HG02623 (cell line): ENCODE measurements at regions not wholly inside any gene's neighbourhood (a gene's known extent, or its start where the extent isn't known, plus 50 kb on each side); places are given as distances from the start of the nearest gene placed in this dataset.

Experiments
- ATAC-seq: cut with Tn5 transposase; IDR thresholded peaks from one replicate; pipeline ENCODE4 v1.9.1; 2021; ENCODE audit warnings: moderate library complexity; ENCODE audit not compliant: unreplicated experiment

- ATAC-seq = no peak
These were observed 126.6 kb downstream of the EMX2 start for GRCh38 chr10:117669122-117669521.

DNA sequence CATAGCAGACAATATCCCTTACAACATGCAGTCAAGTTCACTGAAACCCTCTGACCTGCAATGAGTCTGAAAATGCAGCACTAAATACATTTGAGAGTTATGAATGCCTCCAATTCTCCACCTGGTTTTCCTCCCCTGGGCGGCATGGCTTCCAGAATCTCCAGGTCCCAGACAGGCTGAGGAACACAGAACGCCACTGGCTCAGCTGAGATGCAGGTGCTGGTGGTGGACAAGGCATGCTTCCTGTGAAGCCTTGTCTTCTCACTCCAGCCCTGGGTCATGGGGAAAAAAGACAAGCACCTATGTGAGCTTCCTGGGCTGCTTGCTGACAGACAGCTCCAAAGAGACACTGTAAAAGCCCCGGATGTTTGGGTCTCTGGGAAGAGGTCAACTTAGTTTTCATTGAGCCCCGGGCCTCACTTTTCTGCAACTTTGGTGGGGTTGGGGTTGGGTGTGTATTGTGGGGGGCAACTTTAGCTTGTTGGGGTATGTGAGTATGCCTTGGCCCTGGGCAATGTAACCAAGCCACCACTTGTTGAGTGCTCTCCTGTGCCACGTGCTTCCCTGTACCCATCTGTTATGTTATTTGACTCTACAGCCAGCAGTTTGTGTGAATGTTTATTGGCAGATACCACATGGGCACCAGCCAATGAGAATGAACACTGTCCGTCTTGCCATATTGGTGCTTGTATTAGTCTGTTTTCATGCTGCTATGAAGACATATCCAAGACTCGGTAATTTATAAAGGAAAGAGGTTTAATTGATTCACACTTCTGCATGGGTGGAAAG is 127.8 kb downstream of the EMX2 start:
- no peak for ATAC-seq

DNA sequence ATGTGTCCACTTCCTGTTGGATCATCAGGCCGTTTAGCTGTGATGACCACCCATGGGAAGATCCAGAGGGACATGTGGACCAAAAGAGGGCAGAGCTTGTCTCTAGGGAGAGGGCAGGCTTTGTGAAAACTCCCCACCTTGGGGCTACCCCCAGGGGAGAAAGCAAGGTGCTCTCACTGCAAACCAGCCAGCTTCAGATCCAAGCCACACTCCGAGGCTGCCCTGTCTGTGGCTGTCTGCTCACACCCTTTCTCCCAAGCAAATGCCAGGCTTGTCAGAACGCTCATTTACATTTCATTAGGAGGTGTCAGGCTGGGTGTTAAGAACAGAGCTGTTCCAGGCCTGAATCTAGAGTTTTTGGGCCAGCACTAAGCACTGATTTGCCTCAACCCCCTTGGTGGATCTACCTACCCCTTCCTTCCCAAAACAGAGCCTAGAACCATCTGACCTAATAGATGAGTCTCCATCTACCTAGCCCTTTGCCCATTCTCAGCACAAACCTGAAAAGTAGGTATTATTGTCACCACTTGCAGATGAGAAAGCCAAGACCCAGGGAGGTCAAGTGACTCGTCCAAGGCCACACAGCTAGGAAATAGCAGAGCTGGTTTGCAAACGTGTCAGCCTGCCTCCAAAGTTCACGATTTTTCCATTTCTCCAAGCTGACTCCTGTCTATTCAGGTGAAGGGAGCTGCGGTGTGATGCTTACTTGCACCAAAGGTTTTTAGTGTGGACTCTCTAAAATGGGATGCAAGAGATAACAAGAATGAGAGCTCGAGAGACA is 130.9 kb downstream of the EMX2 start:
- no peak for ATAC-seq

GRCh38 chr10:117674201-117674600 is 131.7 kb downstream of the EMX2 start:
- ATAC-seq = no peak

- no peak for ATAC-seq
These were observed 132.1 kb downstream of the EMX2 start for GRCh38 chr10:117674646-117675045.

DNA sequence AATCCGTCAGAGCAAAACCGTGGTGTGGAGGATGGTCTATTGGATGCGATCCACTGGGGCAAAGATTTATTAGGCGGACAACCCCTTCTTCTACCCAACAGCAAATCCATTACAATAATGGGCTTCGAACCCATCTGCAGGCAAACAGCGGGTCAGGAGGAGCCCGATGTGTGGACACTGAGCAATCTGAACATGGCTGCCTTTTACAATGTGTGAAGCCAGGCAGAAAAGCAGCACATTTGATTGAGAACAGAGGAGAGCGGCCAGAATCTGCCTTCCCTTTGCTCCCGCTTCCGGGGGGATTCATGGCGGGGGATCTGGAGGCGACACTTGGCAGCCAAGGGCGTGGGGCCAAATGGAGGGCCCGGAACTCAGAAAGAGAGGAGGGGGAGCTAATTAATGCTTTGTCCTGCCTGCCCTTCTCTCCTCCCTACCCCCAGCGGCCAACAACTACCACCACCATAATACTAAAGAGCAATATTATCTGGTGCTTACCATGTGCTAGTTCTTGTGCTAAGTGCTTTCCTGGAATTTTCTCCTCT is 133.0 kb downstream of the EMX2 start:
- no peak for ATAC-seq

DNA sequence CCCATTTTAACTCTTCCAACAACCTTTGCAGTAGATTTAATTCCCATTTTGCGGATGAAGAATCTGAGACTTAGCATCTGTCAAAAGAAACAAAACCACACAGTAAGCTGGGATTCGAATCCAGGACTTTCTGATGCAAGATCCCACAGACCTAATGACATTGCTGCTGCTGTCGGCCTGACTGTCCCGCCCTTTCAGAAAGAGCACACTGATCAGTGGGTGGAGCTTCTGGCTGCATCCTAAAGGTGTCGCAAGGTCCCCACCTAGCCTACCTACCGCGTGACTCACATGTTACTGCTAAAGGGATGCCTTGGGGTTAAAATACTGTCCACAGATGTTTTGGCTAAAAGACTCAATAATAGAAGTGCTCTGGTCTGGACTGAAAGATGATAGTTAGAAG is 134.7 kb downstream of the EMX2 start:
- ATAC-seq = no peak

GRCh38 chr10:117677890-117678500 is 135.4 kb downstream of the EMX2 start:
- no peak for ATAC-seq

DNA sequence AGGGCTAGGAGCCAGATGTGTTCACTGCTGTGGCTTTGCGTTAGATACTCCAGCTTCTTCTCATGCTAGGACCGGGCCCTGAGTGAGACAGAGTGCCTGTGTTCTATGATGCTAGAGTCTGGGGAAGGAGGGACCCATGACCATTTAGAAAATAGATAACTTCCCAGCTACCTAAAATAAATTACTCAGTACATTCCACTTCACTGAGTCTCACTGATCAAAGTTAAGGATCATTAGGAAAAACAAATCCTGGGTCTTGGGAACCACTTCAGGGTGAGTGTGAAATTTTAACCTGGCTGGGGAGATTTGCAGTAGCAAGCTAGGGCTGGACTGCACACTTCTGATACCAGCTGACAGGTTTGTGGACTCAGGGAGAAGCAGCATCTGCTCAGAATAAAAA is 138.1 kb downstream of the EMX2 start:
- no peak for ATAC-seq

- no peak for ATAC-seq
These were observed 138.6 kb downstream of the EMX2 start for GRCh38 chr10:117681104-117681503.

GRCh38 chr10:117684046-117684610 is 141.6 kb downstream of the EMX2 start:
- no peak for ATAC-seq

DNA sequence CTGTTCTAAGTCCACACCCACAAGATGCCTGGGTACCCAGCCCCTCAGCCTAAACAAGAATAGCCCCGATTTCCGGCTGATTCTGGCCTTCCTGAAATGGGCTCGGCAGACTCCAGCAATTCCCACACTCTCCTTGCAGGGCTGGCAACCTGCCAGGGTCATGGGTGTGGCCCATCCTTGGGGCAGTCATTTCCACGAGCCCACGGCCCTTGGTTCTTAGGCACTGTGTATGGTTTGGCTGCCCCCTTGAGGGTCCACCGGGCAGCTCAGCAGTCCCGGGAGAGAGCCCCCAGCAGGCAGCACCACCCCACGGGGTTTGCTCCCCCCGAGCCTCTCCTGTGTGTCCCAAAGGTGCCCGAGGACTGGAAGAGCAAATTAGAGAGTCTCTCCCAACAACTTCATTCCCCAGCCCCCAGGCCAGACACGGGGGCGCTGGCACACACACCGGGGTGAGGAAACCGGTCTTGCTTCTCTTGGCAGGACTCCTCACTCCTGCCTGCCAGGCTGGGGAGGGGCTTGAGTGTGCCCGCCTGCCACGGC is 142.2 kb downstream of the EMX2 start:
- ATAC-seq = no peak

DNA sequence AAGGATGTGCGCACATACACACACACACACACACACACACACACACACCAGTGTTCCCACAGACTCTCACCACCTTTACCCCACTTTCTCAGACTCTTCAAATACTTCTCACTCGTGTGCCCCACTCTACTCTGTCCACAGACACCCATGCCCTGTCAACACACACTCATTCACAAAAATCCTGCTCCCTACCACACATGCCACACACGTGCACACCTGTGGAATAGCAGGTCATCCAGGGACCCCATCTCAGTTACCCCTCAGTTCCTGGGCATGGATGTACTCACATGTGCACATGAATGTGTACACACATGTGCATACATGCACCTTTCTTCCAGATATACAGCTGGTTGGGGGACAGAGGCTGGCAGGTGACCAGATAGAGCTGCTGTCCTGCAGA is 142.9 kb downstream of the EMX2 start:
- no peak for ATAC-seq

DNA sequence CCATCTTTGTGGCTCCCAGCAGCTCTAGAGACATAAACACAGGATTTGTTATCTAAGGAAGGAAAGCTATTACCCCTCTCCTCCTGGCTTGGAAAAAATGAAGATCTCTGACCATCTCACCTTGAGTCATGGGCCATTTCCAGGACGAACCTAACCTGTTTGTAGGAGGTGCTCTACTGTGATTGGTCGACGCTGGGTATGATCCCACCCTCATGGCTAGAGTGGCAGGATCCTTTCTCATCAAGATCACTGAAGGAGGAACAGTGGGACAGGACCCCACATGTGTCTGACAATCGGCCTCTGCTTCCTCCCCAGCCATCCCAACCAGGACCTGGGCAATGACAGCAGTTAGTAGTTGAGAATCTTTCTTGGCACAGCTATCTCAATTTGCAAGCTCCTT is 144.1 kb downstream of the EMX2 start:
- ATAC-seq = no peak

DNA sequence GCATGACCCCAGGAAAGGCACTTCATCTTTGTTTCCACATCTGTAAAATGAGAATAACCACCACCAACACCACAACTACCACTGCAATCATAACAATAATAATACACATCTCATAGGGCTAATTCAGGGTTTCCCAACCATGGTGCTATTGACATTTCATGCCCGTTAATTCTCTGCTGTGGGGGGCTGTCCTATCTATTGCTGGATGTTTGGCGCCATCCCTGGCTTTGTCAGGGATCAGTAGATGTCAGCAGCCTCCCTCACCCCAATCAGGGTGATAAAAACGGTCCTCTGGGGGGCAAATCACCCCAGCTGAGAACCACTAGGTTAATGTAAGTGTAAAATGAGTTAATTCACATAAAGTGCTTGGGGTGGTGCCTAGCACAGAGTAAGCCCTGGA is 145.8 kb downstream of the EMX2 start:
- no peak for ATAC-seq

DNA sequence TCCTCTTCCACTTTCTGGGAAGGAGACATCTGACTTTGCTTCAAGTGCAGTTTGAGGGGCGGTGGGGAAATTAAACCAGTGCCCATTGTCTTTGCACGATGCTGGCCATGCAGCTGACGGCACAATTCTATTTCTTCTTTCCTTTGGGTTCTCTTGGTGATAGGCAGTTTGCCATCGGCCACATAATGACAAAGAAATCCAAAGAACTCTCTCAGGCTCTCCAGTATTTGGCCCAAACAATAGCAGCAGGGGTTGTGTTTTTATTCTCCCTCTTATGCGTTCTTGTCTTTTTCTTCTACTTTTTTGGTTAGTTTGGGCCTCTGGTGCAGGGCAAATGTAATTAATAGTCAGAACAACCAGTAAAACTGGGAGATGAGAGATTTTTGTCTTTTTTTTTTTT is 147.0 kb downstream of the EMX2 start:
- no peak for ATAC-seq

DNA sequence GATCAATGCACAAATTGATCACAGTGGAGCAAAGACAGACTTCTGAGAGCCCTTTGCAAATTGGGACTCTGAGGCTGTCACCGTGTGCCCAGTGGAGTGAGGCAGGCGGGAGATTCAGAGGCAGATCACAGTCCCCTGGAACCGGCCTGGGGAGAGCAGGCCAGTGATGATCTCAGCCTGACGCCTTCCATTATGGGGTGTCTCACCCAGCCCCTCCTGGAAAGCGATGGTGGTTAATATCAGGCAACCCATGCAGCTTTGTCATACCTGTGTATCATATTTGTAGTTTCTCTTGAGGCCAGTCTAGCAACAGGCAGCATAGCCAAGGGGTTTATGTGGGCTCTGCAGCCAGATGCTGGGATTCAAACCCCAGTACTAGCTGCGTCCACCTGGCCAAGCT is 147.8 kb downstream of the EMX2 start:
- no peak for ATAC-seq

GRCh38 chr10:117694190-117694589 is 151.6 kb downstream of the EMX2 start:
- no peak for ATAC-seq

- no peak for ATAC-seq
These were observed 154.9 kb downstream of the EMX2 start for GRCh38 chr10:117697402-117697801.

- ATAC-seq = no peak
These were observed 156.3 kb downstream of the EMX2 start for GRCh38 chr10:117698809-117699208.

GRCh38 chr10:117699436-117700075 is 157.0 kb downstream of the EMX2 start:
- no peak for ATAC-seq
